K562 (cell line): ENCODE measurements at regions not wholly inside any gene's neighbourhood (a gene's known extent, or its start where the extent isn't known, plus 50 kb on each side); places are given as distances from the start of the nearest gene placed in this dataset.

Source experiments
- CHD7 ChIP-seq: fragments of 200-600 bp; sonication (generic); IDR thresholded peaks from one replicate; pipeline ENCODE4 v1.6.1; 2012; ENCODE audit warnings: mild to moderate bottlenecking, low read depth, low read length, inconsistent platforms
- RBM14 ChIP-seq: fragments of 200-400 bp; formaldehyde crosslinking; IDR thresholded peaks from 2 replicates; pipeline ENCODE4 v1.6.1; 2018; ENCODE audit warnings: low read depth, mild to moderate bottlenecking, low read length, moderate library complexity, borderline replicate concordance; ENCODE audit not compliant: insufficient read depth
- ZNF512 ChIP-seq: IDR thresholded peaks from 2 replicates; pipeline ENCODE4 v1.6.1; 2016; ENCODE audit warnings: missing genetic modification characterization, missing compliant biosample characterization

DNA sequence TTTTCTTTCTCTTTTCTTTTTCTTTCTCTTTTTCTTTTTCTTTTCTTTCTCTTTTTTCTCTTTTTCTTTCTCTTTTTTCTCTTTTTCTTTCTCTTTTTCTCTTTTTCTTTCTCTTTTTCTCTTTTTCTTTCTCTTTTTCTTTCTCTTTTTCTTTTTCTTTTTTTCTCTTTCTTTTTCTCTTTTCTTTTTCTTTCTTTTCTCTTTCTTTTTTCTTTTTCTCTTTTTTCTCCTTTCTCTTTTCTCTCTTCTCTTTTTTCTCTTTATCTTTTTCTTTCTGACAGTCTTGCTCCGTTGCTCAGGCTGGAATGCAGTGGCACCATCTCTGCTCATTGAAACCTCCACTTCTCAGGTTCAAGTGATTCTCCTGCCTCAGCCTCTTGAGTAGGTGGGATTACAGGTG is 335.7 kb downstream of the SQOR start (continued):
- TF ChIP-seq CHD7 = no peak
- TF ChIP-seq RBM14 = no peak
- peak; percentile 81 for TF ChIP-seq ZNF512 (tag)
- TF ChIP-seq, all 486 proteins: peak for 1
